Stimulated activated CD8-positive, alpha-beta memory T cell treated with anti-CD3 and anti-CD28 coated beads, Interleukin-12 subunit alpha, Interleukin-12 subunit beta, amount 100 ng/mL, for 24 hours (primary cell): ENCODE measurements at regions not wholly inside any gene's neighbourhood (a gene's known extent, or its start where the extent isn't known, plus 50 kb on each side); places are given as distances from the start of the nearest gene placed in this dataset.
"Not testable (repeated sequence)": the region's sequence is repeated elsewhere in the genome, so short reads cannot be mapped to it uniquely, and the experiment has no call there.

Experiments used
- DNase-seq: peaks from one replicate; pipeline ENCODE4 v3.0.0-alpha.2; 2020; ENCODE audit errors: extremely low read depth

DNA sequence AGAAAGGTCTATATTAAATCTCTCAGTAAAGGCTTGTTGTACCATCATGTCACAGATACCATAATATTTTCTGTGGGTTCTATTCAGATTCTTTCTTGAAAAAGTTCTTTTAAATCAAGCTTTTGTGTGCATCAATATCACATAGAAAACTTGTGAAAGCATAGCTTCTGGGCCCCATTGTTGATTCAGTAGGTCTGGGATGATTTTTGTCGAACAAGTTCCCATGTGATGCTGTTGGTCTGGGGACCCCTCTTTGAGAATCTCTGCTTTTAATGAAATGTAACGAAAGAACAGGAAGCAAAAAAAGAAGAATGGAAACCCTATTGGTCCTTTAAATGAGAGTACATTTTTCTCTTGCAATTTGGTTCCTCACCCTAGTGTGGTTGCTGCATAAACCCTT is 597.7 kb upstream of the CITED2 start:
- no peak for DNase-seq

DNA sequence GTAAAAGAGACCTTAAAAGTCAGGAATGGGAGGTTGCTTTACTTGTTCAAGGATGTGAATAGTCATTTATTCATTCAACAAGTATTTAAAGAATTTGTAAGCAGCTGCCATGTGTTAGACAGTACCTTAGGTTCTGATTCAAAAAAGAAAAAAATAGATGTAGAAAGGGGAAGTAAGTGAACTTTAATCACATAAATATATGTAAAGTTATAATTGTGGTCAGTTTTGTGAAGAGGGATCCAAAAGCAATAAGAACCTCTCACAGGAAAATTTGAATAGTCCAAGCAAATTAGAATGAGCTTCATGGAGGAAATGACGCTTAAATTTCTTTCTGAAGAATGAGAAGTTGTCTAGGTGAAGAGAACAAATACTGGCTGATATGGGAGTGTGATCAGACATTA is 596.1 kb upstream of the CITED2 start:
- no peak for DNase-seq

DNA sequence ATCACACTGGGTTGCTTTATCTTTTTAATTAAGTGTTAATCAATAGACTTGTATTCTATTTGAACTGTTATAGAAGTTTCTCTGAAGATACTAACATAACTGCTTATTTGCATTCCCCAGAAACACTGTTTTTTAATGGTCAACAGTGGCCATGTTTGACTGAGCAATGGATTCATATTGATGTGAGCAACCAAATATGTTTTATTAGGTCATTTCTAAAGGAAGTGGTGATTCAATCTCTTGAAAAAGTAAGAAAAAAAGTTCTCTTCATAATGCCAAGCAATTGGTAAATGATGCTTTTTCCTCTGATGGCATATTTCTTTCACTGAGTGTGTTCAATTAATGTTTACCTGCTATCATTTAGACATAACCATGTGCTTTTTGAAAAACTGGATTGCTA is 593.0 kb upstream of the CITED2 start:
- DNase-seq, result no peak

DNA sequence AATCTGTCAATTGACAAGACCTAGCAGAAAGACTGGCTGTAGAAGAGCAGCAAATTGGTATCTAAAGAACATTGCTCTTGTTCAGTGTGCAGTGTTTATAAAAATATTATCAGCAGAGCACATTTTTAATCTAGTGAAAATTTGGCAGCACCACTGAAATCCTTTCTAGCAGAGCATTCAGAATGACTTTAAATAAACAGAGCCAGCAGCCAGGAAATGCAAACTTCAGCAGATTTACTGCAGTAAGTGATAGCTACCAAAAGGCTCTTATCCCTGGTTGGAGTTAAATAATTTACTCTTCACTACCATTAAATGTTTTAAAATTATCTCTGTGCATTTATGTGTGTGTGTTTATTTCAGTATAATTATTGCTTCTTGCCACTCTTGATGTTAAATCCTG is 590.9 kb upstream of the CITED2 start:
- DNase-seq, result no peak

DNA sequence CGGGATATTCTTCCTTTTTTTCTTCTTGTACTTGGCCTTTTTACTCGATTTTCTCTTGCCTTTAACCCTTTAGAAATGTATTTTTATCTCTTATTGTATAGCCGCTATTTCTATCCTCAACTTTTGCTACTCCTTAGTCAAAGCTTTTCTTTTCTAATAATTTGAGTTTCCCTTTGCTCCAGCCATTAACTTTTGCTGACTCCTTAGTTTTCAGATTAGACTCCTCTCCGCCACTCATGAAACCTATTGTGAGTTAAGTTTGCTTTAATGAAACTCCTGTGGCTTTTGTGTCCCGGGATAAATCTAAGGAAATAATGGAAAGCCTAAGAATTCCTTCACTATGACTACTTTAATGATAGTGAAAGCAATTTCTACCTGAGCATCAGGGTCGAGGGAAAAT is 590.3 kb upstream of the CITED2 start:
- DNase-seq, result no peak

DNA sequence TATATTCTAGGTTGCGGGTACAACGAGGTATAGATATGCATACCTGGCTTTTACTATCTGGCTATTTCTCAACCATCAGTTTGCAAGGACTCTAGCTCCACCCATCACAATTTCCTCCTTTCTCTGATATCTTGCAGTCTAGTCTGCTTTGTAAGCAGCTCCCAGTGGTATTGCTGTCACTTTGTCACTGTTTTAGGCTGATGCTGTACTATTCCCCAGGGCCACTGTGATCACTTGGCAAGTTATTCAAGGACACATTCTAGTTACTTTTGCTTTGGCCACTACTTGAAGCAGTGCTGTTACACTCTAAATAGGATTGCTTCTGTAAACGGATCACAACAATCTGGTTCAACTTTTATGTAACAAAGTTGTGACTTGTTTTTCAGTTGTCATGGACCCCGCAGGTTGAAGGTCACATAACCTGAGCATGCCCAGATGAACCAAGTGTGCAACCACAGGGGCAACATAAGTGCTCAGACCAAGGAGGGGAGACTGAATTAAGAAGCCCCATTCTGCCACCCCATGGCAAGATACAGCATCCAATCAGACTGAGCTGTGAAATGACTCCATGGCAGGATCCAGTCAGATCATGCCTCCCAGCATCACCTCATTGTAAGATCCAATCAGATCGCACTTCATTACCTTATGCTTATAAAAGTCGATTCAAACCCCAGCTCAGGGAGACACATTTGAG is 588.4 kb upstream of the CITED2 start:
- no peak for DNase-seq

DNA sequence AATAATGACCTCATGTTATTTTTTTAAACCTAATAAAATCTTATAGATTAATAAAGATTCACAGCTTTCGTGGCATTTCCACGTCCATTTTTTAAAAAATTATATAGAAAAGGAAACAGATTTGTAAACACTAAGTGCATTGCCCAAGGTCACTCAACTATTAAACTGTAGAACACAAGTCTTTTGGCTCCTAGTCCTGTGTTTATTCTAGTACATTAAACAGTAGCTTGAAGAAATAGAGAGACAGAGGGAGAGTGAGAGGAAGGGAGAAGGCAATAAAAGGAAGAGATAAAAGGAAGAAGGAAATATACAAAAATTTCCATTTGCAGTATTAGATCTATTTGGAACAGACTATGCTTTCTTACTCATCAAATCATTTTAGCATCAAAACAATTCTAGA is 586.7 kb upstream of the CITED2 start:
- DNase-seq, result no peak

DNA sequence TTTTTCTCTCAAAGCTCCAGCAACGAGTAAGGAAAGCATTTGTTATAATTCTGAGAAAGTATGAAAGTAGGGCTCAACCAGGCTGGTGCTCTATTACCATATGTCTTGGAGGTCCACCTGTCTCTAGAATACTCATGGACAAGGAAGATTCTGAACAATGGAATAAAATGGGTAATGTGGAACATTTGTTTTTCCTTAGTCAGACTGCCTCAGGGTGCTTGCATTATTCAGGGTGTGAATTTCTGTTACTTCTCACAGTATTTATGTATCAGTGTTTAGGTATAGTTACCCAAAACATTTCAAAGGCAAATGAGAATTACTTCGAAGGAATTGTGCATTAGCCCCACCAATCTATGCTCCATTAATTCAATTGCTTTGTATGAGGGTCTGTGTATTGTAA is 586.2 kb upstream of the CITED2 start:
- no peak for DNase-seq

DNA sequence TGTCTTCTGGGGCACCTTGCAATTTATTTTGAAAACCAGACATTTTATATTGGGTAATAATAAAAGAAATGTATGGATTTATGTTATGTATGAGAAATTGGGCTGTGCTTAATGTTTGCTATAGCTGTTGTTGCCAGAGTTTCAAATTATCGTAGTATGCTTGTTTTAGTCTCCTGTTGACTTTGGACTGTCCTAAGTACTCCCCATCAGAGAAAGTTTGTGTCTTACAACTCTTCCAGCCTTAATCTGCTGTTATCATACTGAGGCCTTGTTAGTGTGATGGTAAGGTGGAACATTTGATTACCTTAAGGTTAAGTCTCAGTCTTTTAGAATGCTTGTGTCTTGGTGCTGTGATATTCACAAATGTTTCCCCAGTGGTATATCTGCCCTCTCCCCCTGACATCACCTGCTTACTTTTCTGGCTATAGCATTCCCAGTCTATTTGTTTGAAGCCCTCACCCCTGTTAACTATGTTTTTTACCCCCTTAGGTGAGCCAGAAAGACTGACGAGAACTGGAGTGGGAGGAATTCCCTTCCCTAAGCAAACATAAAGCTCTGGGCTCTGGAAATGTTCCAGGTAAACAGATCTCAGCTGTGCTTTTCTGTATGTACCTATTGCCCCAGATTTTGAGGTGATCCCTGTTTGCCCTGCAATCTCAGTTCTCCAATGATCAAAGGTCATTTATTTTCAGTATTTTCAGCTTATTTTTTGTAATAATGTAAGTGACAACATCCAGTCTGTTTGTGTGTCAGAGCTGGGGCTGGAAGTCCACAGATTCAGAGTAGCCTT is 581.1 kb upstream of the CITED2 start:
- no peak for DNase-seq

DNA sequence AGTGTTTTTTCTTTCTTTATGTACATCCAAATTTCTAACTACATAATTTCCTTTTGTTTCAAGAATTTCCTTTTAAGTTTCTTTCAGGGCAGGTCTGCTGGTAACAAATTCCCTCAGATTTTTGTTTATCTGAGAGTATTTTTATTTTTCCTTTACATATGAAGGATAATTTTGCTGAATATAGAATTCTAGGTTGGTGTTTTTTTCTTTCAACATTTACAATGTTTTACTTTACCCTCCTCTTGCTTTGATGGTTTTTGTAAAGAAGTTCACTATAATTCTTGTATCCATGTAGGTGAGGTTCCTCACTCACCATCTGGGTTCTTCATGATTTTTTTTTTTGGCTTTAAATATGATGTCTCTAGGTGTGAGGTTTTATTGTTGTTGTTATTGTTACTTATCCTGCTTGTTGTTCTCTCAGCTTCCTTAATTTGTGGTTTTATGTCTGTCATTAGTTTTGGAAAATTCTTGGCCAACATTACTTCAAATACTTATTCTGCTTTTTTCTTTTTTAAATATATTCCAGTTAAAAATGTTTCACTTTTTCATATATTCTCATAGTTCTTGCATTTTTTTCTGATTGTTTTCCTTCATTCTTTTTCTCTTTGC is 580.1 kb upstream of the CITED2 start:
- DNase-seq, result no peak

DNA sequence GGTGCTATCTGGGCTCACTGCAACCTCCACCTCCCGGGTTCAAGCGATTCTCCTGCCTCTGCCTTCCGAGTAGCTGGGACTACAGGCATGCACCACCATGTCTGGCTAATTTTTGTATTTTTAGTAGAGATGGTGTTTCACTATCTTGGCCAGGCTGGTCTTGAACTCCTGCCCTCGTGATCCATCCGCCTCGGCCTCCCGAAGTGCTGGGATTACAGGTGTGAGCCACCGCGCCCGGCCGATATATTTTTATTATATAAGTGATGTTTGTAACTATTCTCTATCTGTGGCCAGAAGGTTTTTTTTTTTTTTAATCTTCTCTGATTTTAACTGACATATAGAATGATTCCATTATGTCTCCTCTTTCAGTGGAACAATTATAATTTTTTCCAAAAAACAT is 579.3 kb upstream of the CITED2 start:
- DNase-seq, result not testable (repeated sequence)

DNA sequence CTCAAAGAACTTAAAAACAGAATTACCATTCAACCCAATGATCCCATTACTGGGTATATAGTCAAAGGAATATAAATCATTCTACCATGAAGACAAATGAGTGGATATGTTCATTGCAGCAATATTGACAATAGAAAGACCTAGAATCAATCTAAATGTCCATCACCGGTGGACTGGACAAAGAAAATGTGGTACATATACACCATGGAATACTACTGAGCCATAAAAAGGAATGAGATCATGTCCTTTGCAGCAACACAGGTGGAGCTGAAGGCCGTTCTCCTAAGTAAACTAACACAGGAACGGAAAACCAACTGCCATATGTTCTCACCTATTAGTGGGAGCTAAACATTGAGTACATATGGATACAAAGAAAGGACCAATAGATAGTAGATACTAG is 576.7 kb upstream of the CITED2 start:
- no peak for DNase-seq

DNA sequence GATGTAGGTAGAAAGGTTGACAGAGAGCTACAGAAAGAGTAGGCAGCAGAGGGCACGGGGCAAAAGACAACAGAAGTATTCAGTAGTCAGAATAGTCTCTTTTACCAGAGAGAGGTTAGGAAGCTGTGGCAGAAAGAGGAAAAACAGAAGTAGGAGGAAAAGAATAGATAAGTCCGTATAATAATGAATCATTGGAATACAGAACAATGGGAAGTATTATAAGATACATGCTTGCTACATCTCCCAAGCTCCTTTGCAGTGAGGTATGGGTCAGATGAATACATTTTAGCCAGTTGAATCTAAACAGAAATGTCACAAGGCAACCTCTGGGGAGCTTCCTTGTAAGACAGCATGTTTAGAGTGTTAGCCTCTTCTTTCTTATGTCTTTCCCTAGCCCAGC is 570.5 kb upstream of the CITED2 start:
- no peak for DNase-seq

DNA sequence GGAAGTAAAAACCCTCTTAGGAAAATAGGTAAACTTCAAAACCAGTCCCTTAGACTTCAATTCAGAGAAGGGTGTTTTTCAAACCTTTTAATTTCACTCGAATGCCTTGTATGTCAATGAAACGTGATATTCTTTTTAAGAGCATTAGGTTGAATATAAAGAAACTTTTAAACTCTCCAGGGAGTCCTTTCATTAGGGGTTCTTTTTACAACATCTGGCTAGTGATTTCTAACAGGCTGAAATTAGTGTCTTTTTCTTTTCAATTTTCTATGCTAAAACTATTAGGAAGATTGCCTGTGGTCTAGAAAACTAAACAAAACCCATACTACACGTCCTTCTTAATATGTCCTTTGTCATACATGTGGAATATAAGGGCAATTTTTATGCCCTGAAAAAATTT is 569.7 kb upstream of the CITED2 start:
- no peak for DNase-seq

DNA sequence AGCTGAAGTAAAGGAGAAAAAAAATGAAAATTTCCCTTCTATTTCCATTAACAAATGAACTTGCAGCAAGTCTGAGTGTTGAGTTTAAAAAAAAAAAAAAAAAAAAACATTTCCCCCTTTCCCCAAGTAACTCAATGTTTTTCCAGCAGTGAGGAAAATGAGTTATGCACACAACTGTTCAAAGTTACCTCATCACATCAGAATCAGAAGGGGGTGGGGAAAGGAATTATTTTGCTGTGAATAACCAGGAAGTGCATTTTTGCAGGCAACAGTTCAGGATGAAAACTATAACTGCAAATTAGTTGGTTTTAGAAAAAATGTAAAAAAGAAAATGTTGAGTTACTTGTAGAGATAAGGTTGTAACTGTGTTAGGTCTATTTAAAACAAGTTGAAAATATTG is 568.9 kb upstream of the CITED2 start:
- no peak for DNase-seq

DNA sequence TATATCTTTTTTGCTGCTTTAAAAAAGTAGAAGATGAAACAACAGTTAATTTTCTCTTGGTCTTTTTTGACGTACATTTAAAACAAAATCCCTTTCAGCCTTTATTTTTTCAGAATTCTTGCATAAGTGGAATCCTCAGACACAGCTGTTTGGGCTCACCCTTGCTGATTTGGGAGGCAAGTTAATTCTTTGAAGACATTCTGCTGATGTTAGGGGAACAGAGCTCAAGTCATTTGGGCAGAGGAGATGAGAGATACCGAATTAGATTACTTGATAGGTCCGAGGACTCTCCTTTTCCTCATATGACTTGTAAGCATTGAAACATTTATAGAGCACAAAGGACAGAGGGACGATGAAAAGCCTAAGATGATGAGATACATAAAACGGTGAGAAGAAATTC is 567.9 kb upstream of the CITED2 start:
- DNase-seq, result no peak

DNA sequence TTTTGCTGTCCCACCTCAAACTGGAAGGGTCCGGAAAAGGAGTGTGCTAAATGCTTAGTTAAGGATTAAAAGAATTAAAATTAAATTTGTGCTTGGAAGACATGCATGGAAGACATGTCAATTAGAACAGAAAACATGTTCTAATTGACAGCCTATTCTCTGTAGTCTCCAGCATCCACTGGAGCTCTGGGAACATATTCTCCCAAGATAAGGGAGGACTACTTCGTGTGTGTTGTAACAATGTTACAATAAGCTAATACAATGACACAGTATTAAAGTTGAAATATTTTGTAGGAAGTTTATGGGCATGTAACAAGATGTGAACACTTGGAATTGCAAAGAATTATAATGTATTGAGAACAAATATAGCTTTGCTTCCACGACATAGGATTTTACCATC is 567.4 kb upstream of the CITED2 start:
- DNase-seq, result no peak

DNA sequence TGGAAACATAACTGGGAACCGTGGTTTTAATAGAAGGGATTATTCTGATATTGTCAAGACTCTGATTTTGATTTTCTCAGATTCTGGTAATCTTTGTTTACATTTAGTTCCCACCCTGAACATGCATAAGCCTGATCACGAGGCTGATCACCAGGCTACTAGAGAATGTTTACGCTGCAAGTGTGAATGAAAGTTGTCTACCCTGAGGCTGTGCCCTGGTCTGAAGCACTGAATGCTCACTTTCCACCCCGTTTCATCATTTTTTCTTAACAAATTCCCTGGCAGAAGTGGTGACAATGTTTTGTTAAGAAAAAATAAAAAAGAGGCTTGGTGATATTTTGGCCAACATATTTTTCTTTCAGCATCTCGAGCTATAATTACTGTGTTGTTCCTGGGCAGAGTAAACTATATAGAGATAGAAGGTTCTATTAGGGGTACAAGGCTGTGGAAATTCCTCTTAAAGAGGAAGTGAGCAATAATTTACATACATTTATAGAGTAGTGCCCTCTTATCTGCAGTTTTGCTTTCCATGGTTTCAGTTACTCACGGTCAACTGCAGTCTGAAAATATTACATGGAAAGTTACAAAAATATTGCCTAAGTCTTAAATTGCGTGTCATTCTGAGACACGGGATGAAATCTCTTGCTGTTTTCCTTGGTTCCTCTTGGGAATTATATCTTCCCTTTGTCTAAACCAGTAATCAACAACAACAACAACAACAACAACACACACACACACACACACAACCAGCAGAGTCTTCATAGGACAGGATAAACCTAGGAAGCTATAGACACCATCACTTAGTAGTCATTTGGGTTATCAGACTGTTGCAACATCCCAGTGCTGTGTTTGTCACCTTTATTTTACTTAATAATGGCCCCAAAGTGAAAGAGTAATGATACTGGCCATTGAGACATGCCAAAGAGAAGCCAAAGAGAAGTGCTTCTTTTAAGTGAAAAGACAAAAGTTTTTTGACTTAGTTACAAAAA is 566.6 kb upstream of the CITED2 start:
- DNase-seq, result no peak

DNA sequence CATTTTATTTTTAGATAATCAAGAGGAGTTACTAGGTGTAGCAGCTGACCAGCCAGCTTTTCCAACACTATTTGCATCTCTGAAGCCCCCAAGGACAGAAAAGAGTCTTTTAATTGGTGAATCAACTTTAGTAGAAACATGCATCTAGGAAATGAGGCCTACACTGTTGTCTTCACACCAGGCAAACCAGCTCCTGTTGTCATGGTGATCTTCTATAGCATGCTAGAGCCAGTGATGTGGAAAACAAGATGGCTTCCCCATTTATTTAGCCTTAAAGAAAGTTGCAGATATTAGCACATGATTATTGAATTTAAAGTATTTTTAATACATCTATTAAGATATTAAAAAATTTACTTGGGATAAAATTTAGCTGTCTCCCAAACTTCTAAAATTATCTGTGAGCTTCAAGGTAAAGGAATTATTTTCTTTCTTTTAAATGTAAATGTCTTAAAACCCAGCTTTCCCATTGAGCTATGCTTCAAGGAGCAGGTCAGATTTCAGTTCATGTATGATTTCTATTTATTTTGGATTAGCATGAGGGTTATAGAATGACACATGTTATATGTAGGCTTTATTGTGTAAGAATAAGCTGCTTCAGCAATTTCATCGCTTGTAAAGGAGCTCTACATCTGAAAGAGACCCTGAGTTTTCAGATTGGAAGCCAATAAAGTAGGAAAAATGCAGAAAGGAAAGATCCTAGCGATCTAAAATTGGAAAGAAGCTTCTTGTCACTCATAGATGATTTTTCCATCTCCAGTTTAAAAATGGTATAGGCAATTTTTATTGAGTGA is 564.9 kb upstream of the CITED2 start:
- DNase-seq, result no peak

DNA sequence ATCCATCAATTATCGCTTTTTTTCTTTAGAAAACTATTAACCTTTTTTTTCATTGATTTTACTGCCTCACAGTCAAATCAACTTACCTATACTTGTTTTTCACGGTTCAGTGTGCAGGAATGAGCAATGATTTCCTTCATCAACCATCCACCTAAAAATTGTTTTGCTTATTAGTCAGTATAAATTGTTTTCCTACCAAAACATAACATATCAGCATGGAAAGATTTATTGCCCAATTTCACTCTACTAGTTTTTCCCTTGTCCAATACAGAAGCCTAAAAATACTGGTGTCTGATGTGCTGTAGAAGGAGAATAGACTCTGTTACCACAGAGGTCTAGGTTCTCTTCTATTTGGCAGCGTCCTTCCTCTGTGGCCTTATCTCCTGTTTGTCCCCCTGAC is 558.2 kb upstream of the CITED2 start:
- DNase-seq, result no peak

DNA sequence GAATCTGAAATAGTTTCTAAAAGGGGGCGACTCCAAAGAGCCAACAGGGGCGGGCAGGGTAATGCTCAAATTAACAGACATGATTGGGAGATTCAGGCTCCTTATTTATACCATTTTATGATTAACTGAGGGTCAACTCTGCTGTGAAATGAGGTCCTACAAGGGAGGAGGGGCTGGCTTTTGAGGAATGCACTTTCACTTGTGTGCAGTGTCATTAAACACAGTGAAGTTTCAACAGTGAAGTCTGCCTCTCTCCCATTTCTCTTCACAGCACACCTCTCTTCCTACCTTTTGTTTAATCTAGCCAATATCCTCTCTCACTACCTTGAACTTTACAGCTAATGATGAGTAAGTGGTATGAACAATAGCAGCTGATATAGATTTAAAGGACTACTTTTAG is 557.3 kb upstream of the CITED2 start:
- DNase-seq, result no peak
